HEK293 (cell line): ENCODE measurements at regions not wholly inside any gene's neighbourhood (a gene's known extent, or its start where the extent isn't known, plus 50 kb on each side); places are given as distances from the start of the nearest gene placed in this dataset.

Experiments
- ATF2 ChIP-seq: fragments of 450-650 bp; formaldehyde crosslinking; IDR thresholded peaks from 2 replicates; pipeline ENCODE4 v1.5.1; 2016; ENCODE audit warnings: missing biosample characterization, missing genetic modification characterization, low read depth
- GFI1B ChIP-seq: fragments of 450-650 bp; formaldehyde crosslinking; IDR thresholded peaks from 2 replicates; pipeline ENCODE4 v1.5.1; 2016; ENCODE audit warnings: missing biosample characterization, missing genetic modification characterization
- GLIS2 ChIP-seq: fragments of 450-650 bp; formaldehyde crosslinking; IDR thresholded peaks from 2 replicates; pipeline ENCODE4 v1.5.1; 2016; ENCODE audit warnings: missing biosample characterization, missing genetic modification characterization
- KLF9 ChIP-seq: fragments of 450-650 bp; formaldehyde crosslinking; IDR thresholded peaks from 2 replicates; pipeline ENCODE4 v1.5.1; 2016; ENCODE audit warnings: missing biosample characterization, missing genetic modification characterization, low read depth
- YY1 ChIP-seq: fragments of 450-650 bp; formaldehyde crosslinking; IDR thresholded peaks from 2 replicates; pipeline ENCODE4 v1.5.1; 2018; ENCODE audit warnings: missing biosample characterization, missing genetic modification characterization
- ZFP69B ChIP-seq: fragments of 450-650 bp; formaldehyde crosslinking; IDR thresholded peaks from 2 replicates; pipeline ENCODE4 v1.5.1; 2016; ENCODE audit warnings: missing biosample characterization, missing genetic modification characterization
- ZNF843 ChIP-seq: fragments of 450-650 bp; formaldehyde crosslinking; IDR thresholded peaks from 2 replicates; pipeline ENCODE4 v1.5.1; 2016; ENCODE audit warnings: missing biosample characterization, missing genetic modification characterization
- TF ChIP-seq, protein P1 (sequence below): fragments of 450-650 bp; formaldehyde crosslinking; IDR thresholded peaks from 2 replicates; pipeline ENCODE4 v1.5.1; 2016; ENCODE audit warnings: missing biosample characterization, missing genetic modification characterization
- TF ChIP-seq, protein P2 (sequence below): fragments of 450-650 bp; formaldehyde crosslinking; IDR thresholded peaks from 2 replicates; pipeline ENCODE4 v1.5.1; 2016; ENCODE audit warnings: missing biosample characterization, missing genetic modification characterization

DNA sequence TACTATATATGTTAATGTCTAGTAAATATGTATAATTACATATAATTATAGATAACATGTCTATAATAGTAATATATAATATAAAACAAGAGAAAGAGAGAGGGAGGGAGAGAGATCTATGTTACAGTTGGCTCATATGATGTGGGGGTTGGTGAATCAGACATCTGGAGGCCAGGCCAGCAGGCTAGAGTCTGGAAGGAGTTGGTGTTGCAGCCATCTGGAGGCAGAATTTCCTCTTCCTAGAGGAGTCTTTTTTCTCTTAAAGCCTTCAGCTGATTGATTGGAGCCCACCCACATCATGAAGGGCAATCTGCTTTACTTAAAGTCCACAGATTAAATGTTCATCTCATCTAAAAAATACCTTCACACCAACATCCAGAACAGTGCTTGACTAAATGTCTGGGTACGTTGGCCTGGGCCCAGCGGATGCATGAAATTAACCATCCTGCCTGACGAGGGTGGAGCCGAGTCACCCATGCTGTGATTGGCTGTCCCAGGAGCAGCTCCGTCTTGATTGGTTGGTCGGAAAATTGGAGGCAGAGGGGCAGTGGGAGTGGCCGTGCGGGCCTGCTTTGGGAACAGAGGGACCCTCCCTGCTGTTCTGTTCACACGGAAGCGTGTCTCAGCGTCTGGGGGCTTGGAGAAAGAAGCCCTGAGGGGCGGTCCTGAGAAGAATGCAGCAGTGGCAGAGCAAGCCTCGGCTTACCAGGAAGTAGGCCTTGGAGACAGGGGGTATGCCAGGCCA lies 392.4 kb downstream of the QKI start:
- TF ChIP-seq ZNF843 (tag by site-specific recombination) = no peak
- TF ChIP-seq ATF2 (tag by site-specific recombination) = no peak
- TF ChIP-seq GLIS2 (tag by site-specific recombination) = no peak
- TF ChIP-seq, protein P1, sequence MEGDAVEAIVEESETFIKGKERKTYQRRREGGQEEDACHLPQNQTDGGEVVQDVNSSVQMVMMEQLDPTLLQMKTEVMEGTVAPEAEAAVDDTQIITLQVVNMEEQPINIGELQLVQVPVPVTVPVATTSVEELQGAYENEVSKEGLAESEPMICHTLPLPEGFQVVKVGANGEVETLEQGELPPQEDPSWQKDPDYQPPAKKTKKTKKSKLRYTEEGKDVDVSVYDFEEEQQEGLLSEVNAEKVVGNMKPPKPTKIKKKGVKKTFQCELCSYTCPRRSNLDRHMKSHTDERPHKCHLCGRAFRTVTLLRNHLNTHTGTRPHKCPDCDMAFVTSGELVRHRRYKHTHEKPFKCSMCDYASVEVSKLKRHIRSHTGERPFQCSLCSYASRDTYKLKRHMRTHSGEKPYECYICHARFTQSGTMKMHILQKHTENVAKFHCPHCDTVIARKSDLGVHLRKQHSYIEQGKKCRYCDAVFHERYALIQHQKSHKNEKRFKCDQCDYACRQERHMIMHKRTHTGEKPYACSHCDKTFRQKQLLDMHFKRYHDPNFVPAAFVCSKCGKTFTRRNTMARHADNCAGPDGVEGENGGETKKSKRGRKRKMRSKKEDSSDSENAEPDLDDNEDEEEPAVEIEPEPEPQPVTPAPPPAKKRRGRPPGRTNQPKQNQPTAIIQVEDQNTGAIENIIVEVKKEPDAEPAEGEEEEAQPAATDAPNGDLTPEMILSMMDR (tag by site-specific recombination) = no peak
- TF ChIP-seq GFI1B (tag by site-specific recombination) = no peak
- no peak for TF ChIP-seq YY1
- TF ChIP-seq KLF9 = no peak
- TF ChIP-seq, protein P2, sequence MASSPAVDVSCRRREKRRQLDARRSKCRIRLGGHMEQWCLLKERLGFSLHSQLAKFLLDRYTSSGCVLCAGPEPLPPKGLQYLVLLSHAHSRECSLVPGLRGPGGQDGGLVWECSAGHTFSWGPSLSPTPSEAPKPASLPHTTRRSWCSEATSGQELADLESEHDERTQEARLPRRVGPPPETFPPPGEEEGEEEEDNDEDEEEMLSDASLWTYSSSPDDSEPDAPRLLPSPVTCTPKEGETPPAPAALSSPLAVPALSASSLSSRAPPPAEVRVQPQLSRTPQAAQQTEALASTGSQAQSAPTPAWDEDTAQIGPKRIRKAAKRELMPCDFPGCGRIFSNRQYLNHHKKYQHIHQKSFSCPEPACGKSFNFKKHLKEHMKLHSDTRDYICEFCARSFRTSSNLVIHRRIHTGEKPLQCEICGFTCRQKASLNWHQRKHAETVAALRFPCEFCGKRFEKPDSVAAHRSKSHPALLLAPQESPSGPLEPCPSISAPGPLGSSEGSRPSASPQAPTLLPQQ (tag by site-specific recombination) = no peak
- TF ChIP-seq ZFP69B = no peak
